Sigmoid colon (tissue), 6 donors: ENCODE measurements at regions not wholly inside any gene's neighbourhood (a gene's known extent, or its start where the extent isn't known, plus 50 kb on each side); places are given as distances from the start of the nearest gene placed in this dataset.

Source experiments
- DNase-seq: peaks from one replicate; pipeline ENCODE4 v3.0.0-alpha.2; 2019
- H3K27ac ChIP-seq, 4 donors: fragments of 200-600 bp; sonication (generic); one replicate each; pipeline ENCODE4 v1.5.1; 2016 to 2019; ENCODE audit warnings: mild to moderate bottlenecking in 1 of 4
- H3K27me3 ChIP-seq, 3 donors: fragments of 200-600 bp; sonication (generic); one replicate each; pipeline ENCODE4 v1.5.1; 2019; ENCODE audit warnings: mild to moderate bottlenecking in 1 of 3
- H3K36me3 ChIP-seq, 4 donors: fragments of 200-600 bp; sonication (generic); one replicate each; pipeline ENCODE4 v1.5.1; 2016 to 2019
- H3K4me1 ChIP-seq, 4 donors: fragments of 200-600 bp; sonication (generic); one replicate each; pipeline ENCODE4 v1.5.1; 2017 to 2019
- H3K4me3 ChIP-seq, 4 donors: fragments of 200-600 bp; sonication (generic); one replicate each; pipeline ENCODE4 v1.5.1; 2017 to 2019; ENCODE audit warnings: mild to moderate bottlenecking in 2 of 4, moderate library complexity in 1 of 4
- H3K9me3 ChIP-seq, 4 donors: fragments of 200-600 bp in 3 of 4; sonication (generic) in 3 of 4; one replicate each; pipeline versions ENCODE4 v1.5.1 to v1.6.1; 2013 to 2019
- EP300 ChIP-seq, 4 donors: sonication (generic); formaldehyde crosslinking; IDR thresholded peaks; one replicate each; pipeline ENCODE4 v1.6.1; 2017; ENCODE audit warnings: antibody characterized with exemption in 4 of 4
- POLR2A ChIP-seq, 2 donors: fragments of 450-650 bp; IDR thresholded peaks; one replicate each; pipeline ENCODE4 v1.6.1; 2016; ENCODE audit warnings: antibody characterized with exemption in 2 of 2, mild to moderate bottlenecking in 2 of 2, moderate library complexity in 2 of 2
- POLR2AphosphoS5 ChIP-seq, 4 donors: sonication (generic); formaldehyde crosslinking; IDR thresholded peaks; one replicate each; pipeline ENCODE4 v1.6.1; 2017; ENCODE audit warnings: antibody characterized with exemption in 4 of 4
- WGBS, 2 donors: extraction: QIAGEN DNeasy Blood & Tissue Kit; methylation state at CpG; one replicate each; pipeline ENCODE4 v1.1.7; 2013; 5-methylcytosine and 5-hydroxymethylcytosine counted together
- intact Hi-C: fragments of 100-400 bp; cut with DNase I; formaldehyde crosslinking; loops from one replicate; pipeline ENCODE4 v1.15.1; 2023
- TF ChIP-seq, protein P1 (sequence below), 4 experiments: fragments of 450-650 bp in 3 of 4; fragments of 200-600 bp in 1 of 4; IDR thresholded peaks; one replicate each; pipeline ENCODE4 v1.5.1; 2016 to 2019; ENCODE audit warnings: antibody characterized with exemption in 4 of 4, mild to moderate bottlenecking in 3 of 4, moderate library complexity in 2 of 4
- donor health status: healthy with polysubstance abuse.
- donor health status: healthy.

- H3K9me3 ChIP-seq, result no peaks in the 10 kb centered on the region
- no peaks in the 10 kb centered on the region for H3K4me1 ChIP-seq
- H3K36me3 ChIP-seq, result no peaks in the 10 kb centered on the region
- intact Hi-C loops, result no loop called here
- TF ChIP-seq POLR2AphosphoS5 (IDR thresholded peaks at IDR 0.05) (no peak), POLR2A (IDR thresholded peaks at IDR 0.05) (no peak), EP300 (IDR thresholded peaks at IDR 0.05) (no peak)
- TF ChIP-seq, protein P1, sequence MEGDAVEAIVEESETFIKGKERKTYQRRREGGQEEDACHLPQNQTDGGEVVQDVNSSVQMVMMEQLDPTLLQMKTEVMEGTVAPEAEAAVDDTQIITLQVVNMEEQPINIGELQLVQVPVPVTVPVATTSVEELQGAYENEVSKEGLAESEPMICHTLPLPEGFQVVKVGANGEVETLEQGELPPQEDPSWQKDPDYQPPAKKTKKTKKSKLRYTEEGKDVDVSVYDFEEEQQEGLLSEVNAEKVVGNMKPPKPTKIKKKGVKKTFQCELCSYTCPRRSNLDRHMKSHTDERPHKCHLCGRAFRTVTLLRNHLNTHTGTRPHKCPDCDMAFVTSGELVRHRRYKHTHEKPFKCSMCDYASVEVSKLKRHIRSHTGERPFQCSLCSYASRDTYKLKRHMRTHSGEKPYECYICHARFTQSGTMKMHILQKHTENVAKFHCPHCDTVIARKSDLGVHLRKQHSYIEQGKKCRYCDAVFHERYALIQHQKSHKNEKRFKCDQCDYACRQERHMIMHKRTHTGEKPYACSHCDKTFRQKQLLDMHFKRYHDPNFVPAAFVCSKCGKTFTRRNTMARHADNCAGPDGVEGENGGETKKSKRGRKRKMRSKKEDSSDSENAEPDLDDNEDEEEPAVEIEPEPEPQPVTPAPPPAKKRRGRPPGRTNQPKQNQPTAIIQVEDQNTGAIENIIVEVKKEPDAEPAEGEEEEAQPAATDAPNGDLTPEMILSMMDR (IDR thresholded peaks at IDR 0.05), result no peak
- H3K27me3 ChIP-seq, result no peaks in the 10 kb centered on the region
- H3K4me3 ChIP-seq, result no peak overlapping the region
- WGBS, 2 donors, result 29 to 58% methylated on average over 9 of the region's 9 CpGs
- H3K27ac ChIP-seq, result no peak overlapping the region
- DNase-seq, result no peak
Measured at GRCh38 chr14:101173698-101174521, 270.4 kb upstream of the RTL1 start.

GRCh38 chr14:101174522-101174838, 271.0 kb upstream of the RTL1 start:
- intact Hi-C loops, result no loop called here
- no peaks in the 10 kb centered on the region for H3K4me1 ChIP-seq
- H3K9me3 ChIP-seq, result no peaks in the 10 kb centered on the region
- H3K36me3 ChIP-seq, result no peaks in the 10 kb centered on the region
- WGBS, 2 donors, result 87 to 92% methylated on average over 12 of the region's 12 CpGs
- no peaks in the 10 kb centered on the region for H3K27me3 ChIP-seq
- no peak for TF ChIP-seq POLR2AphosphoS5 (IDR thresholded peaks at IDR 0.05)
- no peak for TF ChIP-seq EP300 (IDR thresholded peaks at IDR 0.05)
- TF ChIP-seq, protein P1 (IDR thresholded peaks at IDR 0.05), result no peak
- TF ChIP-seq POLR2A (IDR thresholded peaks at IDR 0.05), result no peak
- no peak overlapping the region for H3K4me3 ChIP-seq
- no peak for DNase-seq
- H3K27ac ChIP-seq, result no peak overlapping the region

DNA sequence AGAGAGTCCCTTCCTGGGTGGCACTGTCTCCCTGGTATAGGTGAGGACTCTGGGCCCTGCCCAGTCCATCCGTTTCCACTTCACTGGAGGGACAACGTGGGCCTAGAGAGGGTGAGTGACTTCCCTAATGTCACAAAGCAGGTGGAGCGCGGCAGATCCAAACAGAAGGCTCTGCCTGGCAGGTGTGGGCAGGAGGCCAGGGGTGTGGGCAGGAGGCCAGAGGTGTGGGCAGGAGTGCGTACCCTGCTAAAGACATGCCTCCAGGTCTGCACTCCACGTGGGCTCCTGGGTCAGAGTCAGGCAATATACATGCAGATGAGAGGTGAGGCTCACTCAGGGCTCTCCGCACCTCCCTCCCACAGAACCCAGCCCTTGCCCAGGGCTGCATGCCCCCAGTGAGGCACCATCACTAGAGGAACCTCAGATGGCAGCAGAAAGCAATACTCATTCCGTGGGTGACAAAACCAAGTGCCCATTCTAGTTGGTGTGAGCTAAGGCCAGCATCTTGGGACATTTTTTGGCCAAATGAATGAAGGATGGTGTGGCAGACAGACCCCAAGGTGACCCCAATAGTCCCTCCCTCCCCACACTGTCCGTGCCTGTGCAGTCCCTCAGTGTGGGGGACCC, 271.6 kb upstream of the RTL1 start:
- DNase-seq, result no peak
- Histone ChIP-seq H3K4me1 (no peaks in the 10 kb centered on the region), H3K9me3 (no peaks in the 10 kb centered on the region), H3K27me3 (no peaks in the 10 kb centered on the region), H3K27ac (no peak overlapping the region), H3K36me3 (no peaks in the 10 kb centered on the region), H3K4me3 (no peak overlapping the region)
- WGBS, 2 donors, result 30 to 74% methylated on average over 9 of the region's 9 CpGs
- TF ChIP-seq POLR2AphosphoS5 (IDR thresholded peaks at IDR 0.05) (no peak), EP300 (IDR thresholded peaks at IDR 0.05) (no peak), POLR2A (IDR thresholded peaks at IDR 0.05) (no peak)
- TF ChIP-seq, protein P1 (IDR thresholded peaks at IDR 0.05), result no peak
- intact Hi-C loops, result no loop called here

DNA sequence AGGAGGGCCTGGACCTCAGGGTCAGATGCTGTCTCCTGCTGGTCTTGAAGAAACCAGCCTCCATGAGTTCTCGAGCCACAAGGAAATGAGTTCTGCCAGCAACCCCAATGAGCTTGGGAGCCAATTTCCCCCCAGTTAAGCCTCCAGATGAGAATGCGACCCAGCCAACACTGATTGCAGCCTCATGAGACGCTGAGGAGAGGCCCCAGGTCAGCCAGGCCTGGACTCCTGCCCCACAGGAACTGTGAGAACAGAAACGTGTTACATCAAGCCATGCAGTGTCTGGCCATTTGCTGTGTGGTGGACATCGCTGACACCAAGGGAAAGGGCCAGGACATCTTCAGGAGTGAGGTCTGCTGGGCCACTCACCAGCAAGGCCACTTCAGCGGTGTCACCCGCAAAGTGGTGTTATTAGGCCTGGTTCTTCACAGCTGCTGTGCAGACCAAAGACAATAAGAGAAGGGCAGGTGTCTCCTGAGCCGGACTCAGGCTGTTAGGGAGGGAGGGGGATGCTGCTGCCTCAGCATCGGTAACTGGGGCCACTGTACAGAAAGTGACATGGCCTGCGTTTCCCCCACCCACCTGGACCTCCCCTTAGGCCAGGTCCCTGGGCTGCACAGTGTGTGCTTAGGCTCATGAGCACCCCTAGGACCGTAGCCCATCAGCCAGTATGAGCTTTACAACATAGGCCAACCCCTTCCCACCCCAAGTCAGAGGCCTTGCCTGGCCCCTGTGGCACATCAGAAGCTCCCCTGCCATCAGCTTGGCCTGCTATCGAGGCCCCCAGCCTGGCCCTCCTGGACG, 272.4 kb upstream of the RTL1 start:
- peaks cover 0 to 5% (median 2%) of the 10 kb centered on the region in 4 donors for H3K9me3 ChIP-seq
- no peak overlapping the region for H3K27ac ChIP-seq
- intact Hi-C loops, result no loop called here
- H3K4me1 ChIP-seq, result no peaks in the 10 kb centered on the region
- TF ChIP-seq POLR2AphosphoS5 (IDR thresholded peaks at IDR 0.05), result no peak
- no peak for TF ChIP-seq EP300 (IDR thresholded peaks at IDR 0.05)
- no peak for TF ChIP-seq POLR2A (IDR thresholded peaks at IDR 0.05)
- TF ChIP-seq, protein P1 (IDR thresholded peaks at IDR 0.05), result no peak
- no peak for DNase-seq
- WGBS, 2 donors, result 89 to 90% methylated on average over 13 of the region's 13 CpGs
- no peaks in the 10 kb centered on the region for H3K36me3 ChIP-seq
- H3K4me3 ChIP-seq, result no peak overlapping the region
- no peaks in the 10 kb centered on the region for H3K27me3 ChIP-seq
